ENCODE measurements at regions not wholly inside any gene's neighbourhood (a gene's known extent, or its start where the extent isn't known, plus 50 kb on each side); places are given as distances from the start of the nearest gene placed in this dataset.

- Mint-ChIP-seq H3K27ac (no peak overlapping the region), H3K4me1 (ENCODE audit: low read depth) (no peaks in the 10 kb centered on the region)
- intact Hi-C loops (cut with micrococcal nuclease): no loop called here
Observed at GRCh38 chr2:76640905-76641304, 881.3 kb downstream of the LRRTM4 start.

GRCh38 chr2:76639171-76639680 is 883.0 kb downstream of the LRRTM4 start:
- H3K4me1 Mint-ChIP-seq (ENCODE audit: low read depth): no peaks in the 10 kb centered on the region
- no peak overlapping the region for H3K4me3 Mint-ChIP-seq (ENCODE audit: low read depth)
- H3K27me3 Mint-ChIP-seq (ENCODE audit: low read depth): no peaks in the 10 kb centered on the region
- H3K9me3 Mint-ChIP-seq: peaks cover 28% of the 10 kb centered on the region
- no peak overlapping the region for H3K27ac Mint-ChIP-seq
- H3K36me3 Mint-ChIP-seq (ENCODE audit: low read depth): no peaks in the 10 kb centered on the region
- no peak for DNase-seq (ENCODE audit: low spot score)
- intact Hi-C loops (cut with micrococcal nuclease): no loop called here

More at GRCh38 chr2:76640905-76641304, 881.3 kb downstream of the LRRTM4 start:
- no peaks in the 10 kb centered on the region for H3K27me3 Mint-ChIP-seq (ENCODE audit: low read depth)
- no peak for DNase-seq (ENCODE audit: low spot score)
- no peak overlapping the region for H3K4me3 Mint-ChIP-seq (ENCODE audit: low read depth)
- H3K9me3 Mint-ChIP-seq: peaks cover 40% of the 10 kb centered on the region
- H3K36me3 Mint-ChIP-seq (ENCODE audit: low read depth): no peaks in the 10 kb centered on the region

GRCh38 chr2:76633276-76633921 is 888.8 kb downstream of the LRRTM4 start:
- H3K27me3 Mint-ChIP-seq (ENCODE audit: low read depth): no peaks in the 10 kb centered on the region
- intact Hi-C loops (cut with micrococcal nuclease): no loop called here
- H3K9me3 Mint-ChIP-seq: peaks cover 22% of the 10 kb centered on the region
- no peaks in the 10 kb centered on the region for H3K4me1 Mint-ChIP-seq (ENCODE audit: low read depth)
- H3K4me3 Mint-ChIP-seq (ENCODE audit: low read depth): no peak overlapping the region
- no peak overlapping the region for H3K27ac Mint-ChIP-seq
- no peak for DNase-seq (ENCODE audit: low spot score)
- H3K36me3 Mint-ChIP-seq (ENCODE audit: low read depth): no peaks in the 10 kb centered on the region

DNA sequence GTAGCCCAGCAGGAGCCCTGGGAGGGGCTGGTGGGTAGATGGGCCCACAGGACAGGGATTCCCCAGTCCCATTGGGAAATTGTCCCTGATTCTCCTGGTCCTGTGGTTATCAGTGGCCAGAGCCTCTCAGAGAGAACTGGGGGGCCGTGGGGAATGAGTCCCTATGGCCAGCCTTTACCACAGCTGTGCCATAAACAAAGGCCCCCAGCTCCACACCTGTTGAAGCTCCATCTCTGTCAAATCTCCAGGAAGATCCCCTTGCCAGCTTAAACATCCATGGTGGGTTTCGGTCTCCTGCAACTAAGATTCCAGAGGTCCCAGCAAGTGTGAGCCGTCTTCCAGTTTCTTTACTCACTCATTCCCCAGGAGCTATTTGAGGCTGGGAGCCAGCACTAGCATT is 897.1 kb downstream of the LRRTM4 start:
- DNase-seq (ENCODE audit: low spot score): no peak
- no peaks in the 10 kb centered on the region for H3K27me3 Mint-ChIP-seq (ENCODE audit: low read depth)
- peaks cover 29% of the 10 kb centered on the region for H3K9me3 Mint-ChIP-seq
- H3K4me1 Mint-ChIP-seq (ENCODE audit: low read depth): no peaks in the 10 kb centered on the region
- no peak overlapping the region for H3K27ac Mint-ChIP-seq
- no peaks in the 10 kb centered on the region for H3K36me3 Mint-ChIP-seq (ENCODE audit: low read depth)
- intact Hi-C loops (cut with micrococcal nuclease): no loop called here
- no peak overlapping the region for H3K4me3 Mint-ChIP-seq (ENCODE audit: low read depth)

DNA sequence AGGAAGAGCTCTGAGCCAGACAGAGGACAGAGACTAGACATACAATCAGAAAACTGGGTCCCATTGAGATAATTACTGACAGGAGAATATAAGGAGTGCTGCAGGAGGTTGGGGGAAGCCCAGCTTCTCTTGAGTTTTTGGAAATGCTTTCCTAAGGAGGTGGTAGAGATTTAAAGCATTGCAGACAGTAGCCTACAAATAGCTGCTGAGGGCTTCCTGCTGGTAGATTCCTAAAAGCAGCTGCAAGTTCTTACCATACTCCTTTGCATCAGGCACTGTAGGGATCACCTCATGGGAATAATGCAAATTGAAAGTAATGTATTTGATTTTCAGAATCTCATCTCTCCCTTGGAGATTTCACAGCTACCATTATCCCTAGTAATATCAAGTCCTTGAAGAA is 902.6 kb upstream of the GCFC2 start:
- no peak overlapping the region for H3K4me3 Mint-ChIP-seq (ENCODE audit: low read depth)
- no peaks in the 10 kb centered on the region for H3K36me3 Mint-ChIP-seq (ENCODE audit: low read depth)
- no peaks in the 10 kb centered on the region for H3K4me1 Mint-ChIP-seq (ENCODE audit: low read depth)
- H3K27ac Mint-ChIP-seq: no peak overlapping the region
- intact Hi-C loops (cut with micrococcal nuclease): no loop called here
- no peak for DNase-seq (ENCODE audit: low spot score)
- no peaks in the 10 kb centered on the region for H3K27me3 Mint-ChIP-seq (ENCODE audit: low read depth)
- peaks cover 7% of the 10 kb centered on the region for H3K9me3 Mint-ChIP-seq

GRCh38 chr2:76612764-76613163 is 902.0 kb upstream of the GCFC2 start:
- H3K4me1 Mint-ChIP-seq (ENCODE audit: low read depth): no peaks in the 10 kb centered on the region
- no peaks in the 10 kb centered on the region for H3K36me3 Mint-ChIP-seq (ENCODE audit: low read depth)
- no peak overlapping the region for H3K27ac Mint-ChIP-seq
- peaks cover 3% of the 10 kb centered on the region for H3K9me3 Mint-ChIP-seq
- DNase-seq (ENCODE audit: low spot score): no peak
- H3K27me3 Mint-ChIP-seq (ENCODE audit: low read depth): no peaks in the 10 kb centered on the region
- intact Hi-C loops (cut with micrococcal nuclease): no loop called here
- no peak overlapping the region for H3K4me3 Mint-ChIP-seq (ENCODE audit: low read depth)

- Mint-ChIP-seq H3K9me3 (peaks cover 3% of the 10 kb centered on the region), H3K4me3 (ENCODE audit: low read depth) (no peak overlapping the region), H3K27ac (no peak overlapping the region), H3K27me3 (ENCODE audit: low read depth) (no peaks in the 10 kb centered on the region), H3K4me1 (ENCODE audit: low read depth) (no peaks in the 10 kb centered on the region), H3K36me3 (ENCODE audit: low read depth) (no peaks in the 10 kb centered on the region)
- no peak for DNase-seq (ENCODE audit: low spot score)
- intact Hi-C loops (cut with micrococcal nuclease): no loop called here
Observed at GRCh38 chr2:76610451-76610850, 899.7 kb upstream of the GCFC2 start.

DNA sequence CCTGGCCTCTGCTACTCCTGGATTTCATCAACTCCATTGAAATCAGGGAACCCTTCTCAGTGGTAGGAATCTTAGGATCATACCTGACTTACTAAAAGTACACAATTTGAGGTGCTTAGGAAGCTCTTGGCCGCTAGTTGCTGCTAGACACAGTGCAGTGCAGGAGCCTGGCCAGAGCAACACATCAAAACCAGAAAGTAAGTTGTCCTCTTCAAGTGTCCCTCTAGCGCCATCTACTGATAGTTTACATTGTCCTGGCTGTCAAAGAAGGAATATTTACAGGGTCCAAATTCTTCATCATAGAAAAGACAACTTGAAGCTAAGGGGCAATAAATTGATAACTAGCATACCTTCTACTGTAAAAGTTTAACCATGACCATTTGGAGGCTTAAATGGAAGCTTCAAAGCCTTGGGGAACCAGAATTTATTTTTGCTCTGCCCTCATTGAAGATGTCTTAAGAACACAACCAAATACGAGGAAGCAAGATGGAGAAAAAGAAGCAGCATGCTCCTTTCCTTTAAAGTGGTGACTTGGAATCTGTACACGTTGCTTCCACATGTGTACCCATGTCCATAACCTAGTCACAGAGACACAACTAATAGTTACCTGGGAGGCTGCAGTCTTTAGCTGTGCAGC is 889.1 kb upstream of the GCFC2 start:
- no peaks in the 10 kb centered on the region for H3K4me1 Mint-ChIP-seq (ENCODE audit: low read depth)
- intact Hi-C loops (cut with micrococcal nuclease): loop anchor here (5.0 kb wide), 1 partner anchor 403 kb away; no protein-coding TSS in a partner anchor
- H3K27ac Mint-ChIP-seq: no peak overlapping the region
- no peaks in the 10 kb centered on the region for H3K27me3 Mint-ChIP-seq (ENCODE audit: low read depth)
- H3K4me3 Mint-ChIP-seq (ENCODE audit: low read depth): no peak overlapping the region
- DNase-seq (ENCODE audit: low spot score): no peak
- no peaks in the 10 kb centered on the region for H3K9me3 Mint-ChIP-seq
- no peaks in the 10 kb centered on the region for H3K36me3 Mint-ChIP-seq (ENCODE audit: low read depth)

GRCh38 chr2:76584474-76584873 is 873.8 kb upstream of the GCFC2 start:
- Mint-ChIP-seq H3K36me3 (ENCODE audit: low read depth) (no peaks in the 10 kb centered on the region), H3K27ac (no peak overlapping the region), H3K4me1 (ENCODE audit: low read depth) (no peaks in the 10 kb centered on the region), H3K27me3 (ENCODE audit: low read depth) (no peaks in the 10 kb centered on the region), H3K4me3 (ENCODE audit: low read depth) (no peak overlapping the region), H3K9me3 (peaks cover 21% of the 10 kb centered on the region)
- intact Hi-C loops (cut with micrococcal nuclease): no loop called here
- no peak for DNase-seq (ENCODE audit: low spot score)

- intact Hi-C loops (cut with micrococcal nuclease): no loop called here
- Mint-ChIP-seq H3K36me3 (ENCODE audit: low read depth) (no peaks in the 10 kb centered on the region), H3K27ac (no peak overlapping the region), H3K9me3 (peaks cover 47% of the 10 kb centered on the region), H3K4me1 (ENCODE audit: low read depth) (no peaks in the 10 kb centered on the region), H3K4me3 (ENCODE audit: low read depth) (no peak overlapping the region), H3K27me3 (ENCODE audit: low read depth) (no peaks in the 10 kb centered on the region)
- DNase-seq (ENCODE audit: low spot score): no peak
Observed at GRCh38 chr2:76579911-76580310, 869.2 kb upstream of the GCFC2 start.

DNA sequence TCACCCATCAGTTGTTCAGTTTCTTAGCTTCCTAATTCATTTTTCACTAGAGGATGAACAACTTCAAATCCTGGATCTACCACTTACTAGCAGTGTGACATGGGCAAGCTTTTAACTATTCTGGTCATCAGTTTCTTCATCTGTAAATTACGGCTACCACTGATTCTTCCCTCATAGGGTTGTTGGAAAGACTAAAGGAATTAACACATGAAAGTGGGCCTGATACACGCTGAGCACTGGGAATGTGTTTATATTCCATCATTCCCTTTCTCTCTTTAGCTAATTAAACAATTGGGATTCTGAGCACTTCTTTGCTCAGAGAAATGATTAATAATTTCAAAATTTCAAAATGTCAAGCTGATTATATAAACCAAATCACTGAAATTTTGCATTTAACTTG is 862.3 kb upstream of the GCFC2 start:
- no peak for DNase-seq (ENCODE audit: low spot score)
- no peaks in the 10 kb centered on the region for H3K36me3 Mint-ChIP-seq (ENCODE audit: low read depth)
- peaks cover 22% of the 10 kb centered on the region for H3K9me3 Mint-ChIP-seq
- no peaks in the 10 kb centered on the region for H3K4me1 Mint-ChIP-seq (ENCODE audit: low read depth)
- no peaks in the 10 kb centered on the region for H3K27me3 Mint-ChIP-seq (ENCODE audit: low read depth)
- intact Hi-C loops (cut with micrococcal nuclease): no loop called here
- no peak overlapping the region for H3K27ac Mint-ChIP-seq
- no peak overlapping the region for H3K4me3 Mint-ChIP-seq (ENCODE audit: low read depth)

GRCh38 chr2:76569819-76570218 is 859.1 kb upstream of the GCFC2 start:
- H3K4me3 Mint-ChIP-seq (ENCODE audit: low read depth): no peak overlapping the region
- peaks cover 4% of the 10 kb centered on the region for H3K9me3 Mint-ChIP-seq
- no peaks in the 10 kb centered on the region for H3K27me3 Mint-ChIP-seq (ENCODE audit: low read depth)
- no peak for DNase-seq (ENCODE audit: low spot score)
- no peak overlapping the region for H3K27ac Mint-ChIP-seq
- H3K4me1 Mint-ChIP-seq (ENCODE audit: low read depth): no peaks in the 10 kb centered on the region
- intact Hi-C loops (cut with micrococcal nuclease): no loop called here
- no peaks in the 10 kb centered on the region for H3K36me3 Mint-ChIP-seq (ENCODE audit: low read depth)

- H3K4me1 Mint-ChIP-seq (ENCODE audit: low read depth): no peaks in the 10 kb centered on the region
Observed at GRCh38 chr2:76567478-76567877, 856.8 kb upstream of the GCFC2 start.

More at GRCh38 chr2:76567478-76567877, 856.8 kb upstream of the GCFC2 start:
- Mint-ChIP-seq H3K27me3 (ENCODE audit: low read depth) (no peaks in the 10 kb centered on the region), H3K9me3 (peaks cover 3% of the 10 kb centered on the region), H3K4me3 (ENCODE audit: low read depth) (no peak overlapping the region), H3K27ac (no peak overlapping the region), H3K36me3 (ENCODE audit: low read depth) (no peaks in the 10 kb centered on the region)
- intact Hi-C loops (cut with micrococcal nuclease): no loop called here
- DNase-seq (ENCODE audit: low spot score): no peak

Measured in activated T-helper 2 cell treated with anti-CD3 and anti-CD28 coated beads, Interferon-gamma antibody, Interleukin-2, Interleukin-4, amounts not matched to agents 10 μg/mL and 5 μg/mL and 100 μg/mL, durations not matched to agents 14 hours and 24 hours and 36 hours (primary cell).